GM11168 (cell line): ENCODE measurements at regions not wholly inside any gene's neighbourhood (a gene's known extent, or its start where the extent isn't known, plus 50 kb on each side); places are given as distances from the start of the nearest gene placed in this dataset.

ENCODE experiments used
- in situ Hi-C: fragments of 300-500 bp; cut with MboI; formaldehyde crosslinking; loops from one replicate; pipeline ENCODE4 v1.12.0; 2022; ENCODE audit warnings: low sequenced_read_pairs; ENCODE audit not compliant: unreplicated experiment

GRCh38 chr13:21987793-21988192 lies 316.9 kb downstream of the FGF9 start:
- in situ Hi-C loops = no loop called here

GRCh38 chr13:21988624-21989023 lies 317.8 kb downstream of the FGF9 start:
- in situ Hi-C loops = no loop called here

GRCh38 chr13:21996049-21996448 lies 325.2 kb downstream of the FGF9 start:
- in situ Hi-C loops = no loop called here

DNA sequence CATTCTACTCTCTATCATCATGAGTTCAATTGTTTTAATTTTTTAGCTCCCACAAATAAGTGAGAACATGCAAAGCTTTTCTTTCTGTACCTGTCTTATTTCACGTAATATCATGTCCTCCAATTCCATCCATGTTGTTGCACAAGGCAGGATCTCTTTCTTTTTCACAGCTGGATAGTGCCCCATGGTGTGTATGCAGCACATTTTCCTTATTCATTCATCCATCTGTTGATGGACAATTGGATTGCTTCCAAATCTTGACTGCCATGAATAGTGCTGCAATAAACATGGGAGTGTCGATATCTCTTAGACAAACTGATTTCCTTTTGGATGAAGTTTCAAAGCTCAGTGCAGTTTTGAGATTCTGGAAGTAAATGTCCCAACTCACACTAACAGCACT lies 326.9 kb downstream of the FGF9 start:
- in situ Hi-C loops = no loop called here

GRCh38 chr13:21998279-21998990 lies 327.6 kb downstream of the FGF9 start:
- in situ Hi-C loops = no loop called here

GRCh38 chr13:21999666-22000065 lies 328.8 kb downstream of the FGF9 start:
- in situ Hi-C loops = no loop called here

- in situ Hi-C loops = no loop called here
Measured at GRCh38 chr13:22000191-22000590, 329.3 kb downstream of the FGF9 start.

GRCh38 chr13:22001336-22001735 lies 330.5 kb downstream of the FGF9 start:
- in situ Hi-C loops = no loop called here

DNA sequence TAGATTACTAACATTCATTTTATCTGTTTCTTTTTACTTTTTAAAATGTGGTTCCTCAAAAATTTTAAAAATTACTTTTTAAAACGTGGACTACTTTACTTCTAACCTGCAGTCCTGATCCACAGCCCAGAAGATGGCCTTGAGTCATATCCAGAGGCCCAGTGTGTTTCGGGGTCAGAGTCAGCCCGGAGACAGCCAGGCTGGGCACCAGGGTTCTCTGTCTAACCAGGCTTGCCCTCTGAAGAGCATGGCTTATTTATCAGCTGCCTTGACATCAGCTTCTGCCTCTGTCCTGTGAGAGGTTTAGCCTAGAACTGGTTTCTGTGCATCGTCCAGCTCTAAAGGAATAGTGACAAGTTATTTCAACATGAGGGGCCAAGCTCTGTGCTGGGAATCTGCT lies 332.0 kb downstream of the FGF9 start:
- in situ Hi-C loops = no loop called here

DNA sequence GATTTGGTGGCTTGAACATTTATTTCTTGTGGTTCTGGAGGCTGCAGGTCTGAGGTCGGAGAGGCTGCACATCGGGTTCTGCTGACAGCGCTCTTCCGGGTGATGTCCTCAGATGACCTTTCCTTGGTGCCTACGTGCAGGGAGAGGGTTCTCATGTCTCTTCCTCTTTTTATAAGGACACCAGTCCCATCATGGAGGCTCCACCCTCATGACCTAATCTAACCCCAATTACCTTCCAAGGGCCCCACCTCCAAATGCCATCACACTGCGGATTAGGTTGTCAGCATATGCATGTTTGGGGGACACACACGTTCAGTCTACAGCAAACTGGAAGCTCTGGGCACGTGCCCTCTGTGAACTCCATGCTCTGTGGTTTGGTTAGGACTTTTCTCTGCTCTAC lies 338.6 kb downstream of the FGF9 start:
- in situ Hi-C loops = no loop called here

DNA sequence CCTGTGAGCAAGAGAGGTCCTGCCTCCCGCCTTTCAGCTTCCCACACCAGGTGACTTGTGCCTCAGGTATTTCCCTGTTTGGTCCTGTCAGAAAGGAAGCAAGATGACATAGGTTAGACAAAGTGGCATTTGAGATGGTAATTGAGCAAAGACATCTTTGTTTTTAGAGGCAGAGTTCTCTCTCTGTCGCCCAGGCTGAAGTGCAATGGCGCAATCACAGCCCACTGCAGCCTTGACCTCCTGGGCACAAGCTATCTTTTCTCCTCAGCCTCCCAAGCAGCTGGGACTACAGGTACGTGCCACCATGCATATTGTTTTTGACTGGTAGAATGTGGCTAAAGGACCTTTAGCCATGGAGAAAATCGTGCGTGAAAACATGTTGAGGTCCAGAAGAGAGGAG lies 339.1 kb downstream of the FGF9 start:
- in situ Hi-C loops = no loop called here

DNA sequence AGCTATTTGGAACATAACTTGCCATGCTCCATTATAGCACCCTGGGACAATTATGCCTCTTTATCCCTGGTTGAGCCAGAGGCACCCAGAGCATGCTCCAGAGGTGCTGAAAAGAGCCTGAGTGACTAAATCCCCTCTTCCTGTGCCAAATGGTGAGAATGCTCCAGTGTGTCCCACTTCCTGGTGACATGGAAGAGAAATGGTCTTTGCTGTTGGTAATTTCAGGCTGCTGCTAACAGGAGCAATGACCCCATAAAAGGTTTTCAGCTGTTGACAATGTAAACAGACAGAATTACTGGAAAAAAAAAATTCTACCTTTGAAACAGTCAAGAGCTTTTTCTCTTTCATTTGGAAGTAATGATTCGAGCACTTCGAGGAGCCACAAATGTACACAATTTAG lies 341.8 kb downstream of the FGF9 start:
- in situ Hi-C loops = no loop called here

GRCh38 chr13:22014469-22014868 lies 343.6 kb downstream of the FGF9 start:
- in situ Hi-C loops = no loop called here

DNA sequence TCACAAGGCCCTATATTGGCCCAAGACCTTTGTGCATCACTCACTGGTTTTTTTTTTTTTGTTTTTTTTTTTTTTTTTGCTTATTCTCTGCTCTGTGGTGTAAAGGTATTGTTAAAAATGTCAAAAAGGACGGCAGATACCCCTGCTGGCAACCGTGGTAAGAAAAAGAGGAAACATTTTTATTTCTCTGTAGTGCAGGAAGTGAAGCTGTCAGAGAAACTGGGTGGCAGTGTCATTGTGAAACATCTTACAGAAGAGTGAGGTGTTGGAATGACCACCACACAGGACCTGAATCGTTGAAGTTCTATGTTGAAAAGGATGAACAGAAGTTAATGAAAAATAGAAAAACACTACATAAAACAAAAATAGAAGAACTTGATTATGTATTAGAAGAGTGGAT lies 346.4 kb downstream of the FGF9 start:
- in situ Hi-C loops = no loop called here

GRCh38 chr13:22018076-22018835 lies 347.4 kb downstream of the FGF9 start:
- in situ Hi-C loops = no loop called here

GRCh38 chr13:22018836-22019210 lies 347.9 kb downstream of the FGF9 start:
- in situ Hi-C loops = no loop called here

DNA sequence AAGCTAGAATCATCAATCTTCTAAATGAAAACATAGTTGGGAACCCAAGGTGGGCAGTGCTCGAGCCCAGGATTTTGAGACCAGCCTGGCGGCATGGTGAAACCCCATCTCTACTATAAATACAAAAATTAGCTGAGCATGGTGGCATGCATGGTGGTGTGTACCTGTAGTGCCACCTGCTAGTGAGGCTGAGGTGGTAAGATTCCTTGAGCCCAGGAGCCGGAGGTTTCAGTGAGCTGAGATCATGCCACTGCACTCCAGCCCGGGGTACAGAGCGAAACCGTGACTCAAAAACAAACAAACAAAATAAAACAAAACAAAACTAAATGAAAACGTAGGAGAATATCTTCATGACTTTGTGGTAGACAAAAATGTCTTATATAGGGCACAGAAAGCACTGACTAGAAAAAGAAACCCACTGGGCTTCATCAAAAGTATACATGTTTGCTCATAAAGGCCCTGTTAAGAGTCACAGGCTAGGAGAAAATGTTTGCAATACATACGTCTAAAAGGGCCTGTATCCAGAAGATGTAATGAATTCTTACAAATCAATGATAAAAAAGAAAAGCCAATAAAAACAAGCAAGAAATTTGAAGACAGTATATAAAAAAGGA lies 353.6 kb downstream of the FGF9 start:
- in situ Hi-C loops = no loop called here

DNA sequence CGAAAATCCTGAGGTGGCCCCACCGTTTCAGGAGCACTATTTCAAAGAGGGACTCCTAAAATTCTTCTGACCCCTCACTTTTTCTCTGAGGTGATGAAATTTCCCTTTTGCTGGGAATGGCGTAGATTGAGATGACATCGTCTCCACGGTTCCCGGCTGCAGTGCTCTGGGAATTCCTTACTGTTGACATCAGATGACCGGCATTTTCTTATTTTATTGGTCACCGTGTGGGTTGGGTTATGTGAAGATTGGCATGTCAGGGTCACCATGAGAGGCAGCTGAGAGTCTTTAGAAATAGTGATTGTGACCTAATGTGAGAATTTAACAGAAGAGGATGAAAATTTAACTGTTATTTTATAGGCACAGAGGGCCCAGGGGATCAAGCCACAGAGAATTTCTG lies 356.7 kb downstream of the FGF9 start:
- in situ Hi-C loops = no loop called here

GRCh38 chr13:22028831-22029230 lies 358.0 kb downstream of the FGF9 start:
- in situ Hi-C loops = no loop called here

DNA sequence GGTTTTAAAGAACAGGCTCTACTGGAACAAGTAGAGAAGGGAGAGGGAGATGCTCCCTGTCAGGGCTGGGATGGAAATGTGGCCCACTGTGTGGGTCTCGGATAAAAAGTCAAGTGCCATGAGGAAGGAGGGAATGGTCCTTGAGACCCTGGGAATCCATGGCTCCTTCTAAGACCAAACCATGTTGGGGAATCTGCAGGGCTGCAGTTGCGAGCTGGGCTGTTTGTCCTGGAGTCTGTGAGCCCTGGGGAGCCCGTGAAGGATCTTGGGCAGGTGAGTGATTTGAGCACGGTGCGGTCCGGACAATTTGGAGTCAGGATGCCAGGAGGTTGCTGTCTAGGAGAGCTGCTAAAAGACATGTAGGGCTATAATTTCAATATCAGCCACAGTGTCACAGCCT lies 359.4 kb downstream of the FGF9 start:
- in situ Hi-C loops = no loop called here

GRCh38 chr13:22031702-22032286 lies 360.9 kb downstream of the FGF9 start:
- in situ Hi-C loops = no loop called here
